Astrocyte (in vitro differentiated cells and primary cell): ENCODE measurements at regions not wholly inside any gene's neighbourhood (a gene's known extent, or its start where the extent isn't known, plus 50 kb on each side); places are given as distances from the start of the nearest gene placed in this dataset.

Experiments
- DNase-seq: peaks from one replicate; pipeline ENCODE4 v3.0.0-alpha.2; 2010; ENCODE audit warnings: low read depth
- FAIRE-seq: peaks from 2 replicates; lab custom pipeline; 2011; peaks lifted over from hg19 to GRCh38; lab: Jason Lieb, UNC
- H2AFZ ChIP-seq: 2 replicates; pipeline ENCODE4 v1.6.0; 2012; ENCODE audit warnings: low read depth, low read length, inconsistent platforms
- H3K27ac ChIP-seq: 2 replicates; pipeline ENCODE4 v1.5.1; 2011; ENCODE audit warnings: low read depth, low read length, inconsistent platforms
- H3K27me3 ChIP-seq: 2 replicates; pipeline ENCODE4 v1.6.0; 2011; ENCODE audit warnings: low read length, inconsistent platforms; ENCODE audit not compliant: insufficient read depth
- H3K36me3 ChIP-seq: 2 replicates; pipeline ENCODE4 v1.5.1; 2011; ENCODE audit warnings: low read length, inconsistent platforms; ENCODE audit not compliant: insufficient read depth
- H3K4me1 ChIP-seq: 2 replicates; pipeline ENCODE4 v1.5.1; 2011; ENCODE audit warnings: low read length, inconsistent platforms; ENCODE audit not compliant: insufficient read depth
- H3K4me2 ChIP-seq: 2 replicates; pipeline ENCODE4 v1.6.0; 2012; ENCODE audit warnings: low read length, inconsistent platforms
- H3K4me3 ChIP-seq: 2 replicates; pipeline ENCODE4 v1.5.1; 2011; ENCODE audit warnings: low read depth, mild to moderate bottlenecking, low read length, inconsistent platforms; ENCODE audit not compliant: insufficient read depth
- H3K79me2 ChIP-seq: 2 replicates; pipeline ENCODE4 v1.6.0; 2012; ENCODE audit warnings: mild to moderate bottlenecking, low read length, inconsistent platforms; ENCODE audit not compliant: insufficient read depth
- H3K9ac ChIP-seq: 2 replicates; pipeline ENCODE4 v1.6.0; 2012; ENCODE audit warnings: mild to moderate bottlenecking, low read length, inconsistent platforms
- H3K9me3 ChIP-seq: 2 replicates; pipeline ENCODE4 v1.5.1; 2012; ENCODE audit warnings: low read depth, mild to moderate bottlenecking, low read length, inconsistent platforms; ENCODE audit not compliant: insufficient read depth
- H4K20me1 ChIP-seq: 2 replicates; pipeline ENCODE4 v1.6.0; 2012; ENCODE audit warnings: low read length, inconsistent platforms; ENCODE audit not compliant: insufficient read depth
- H3K27ac Mint-ChIP-seq: one replicate; pipeline ENCODE4 v1.8.0; 2021; ENCODE audit warnings: mild to moderate bottlenecking, mixed read lengths; ENCODE audit not compliant: unreplicated experiment
- H3K27me3 Mint-ChIP-seq: one replicate; pipeline ENCODE4 v1.8.0; 2021; ENCODE audit warnings: low read depth, mixed read lengths; ENCODE audit not compliant: unreplicated experiment
- H3K36me3 Mint-ChIP-seq: one replicate; pipeline ENCODE4 v1.8.0; 2021; ENCODE audit warnings: low read depth, mixed read lengths; ENCODE audit not compliant: unreplicated experiment
- H3K4me1 Mint-ChIP-seq: one replicate; pipeline ENCODE4 v1.8.0; 2021; ENCODE audit warnings: low read depth, mixed read lengths; ENCODE audit not compliant: unreplicated experiment
- H3K4me3 Mint-ChIP-seq: one replicate; pipeline ENCODE4 v1.8.0; 2021; ENCODE audit warnings: mild to moderate bottlenecking, moderate library complexity, mixed read lengths; ENCODE audit not compliant: unreplicated experiment
- H3K9me3 Mint-ChIP-seq: one replicate; pipeline ENCODE4 v1.8.0; 2021; ENCODE audit warnings: mild to moderate bottlenecking, mixed read lengths; ENCODE audit not compliant: unreplicated experiment
- EZH2 ChIP-seq: IDR thresholded peaks from 2 replicates; pipeline ENCODE4 v1.6.1; 2012; ENCODE audit warnings: mild to moderate bottlenecking, low read length, inconsistent platforms; ENCODE audit not compliant: insufficient read depth
- TF ChIP-seq, protein P1 (sequence below): IDR thresholded peaks from 2 replicates; pipeline ENCODE4 v1.5.1; 2011; ENCODE audit warnings: low read depth, mild to moderate bottlenecking, inconsistent platforms, low read length, moderate library complexity; ENCODE audit not compliant: insufficient read depth

DNA sequence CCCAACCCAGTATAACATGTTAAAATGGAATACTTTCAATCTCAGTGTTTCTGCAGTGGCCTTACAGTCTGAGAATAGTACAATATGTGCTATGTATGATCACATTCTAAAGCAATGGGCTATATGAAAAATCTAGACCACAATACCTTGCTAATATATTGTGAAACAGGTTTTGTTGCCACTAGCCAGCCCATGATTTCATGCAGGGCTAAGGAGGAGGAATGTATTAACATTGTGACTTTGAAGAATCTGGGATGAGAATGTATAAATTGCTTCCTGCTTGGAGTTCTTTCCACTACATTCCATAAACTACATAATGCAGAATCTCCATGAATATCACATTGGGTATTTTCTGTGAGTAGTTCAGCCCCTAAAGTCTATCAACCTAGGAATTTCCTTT lies 935.4 kb upstream of the GRIA3 start:
- H3K79me2 ChIP-seq: no peaks in the 10 kb centered on the region
- no peaks in the 10 kb centered on the region for H3K36me3 Mint-ChIP-seq
- FAIRE-seq: no peak
- H2AFZ ChIP-seq: no peak overlapping the region
- no peaks in the 10 kb centered on the region for H3K9me3 ChIP-seq
- no peak overlapping the region for H3K27ac Mint-ChIP-seq
- no peaks in the 10 kb centered on the region for H3K9me3 Mint-ChIP-seq
- no peak for TF ChIP-seq EZH2
- TF ChIP-seq, protein P1, sequence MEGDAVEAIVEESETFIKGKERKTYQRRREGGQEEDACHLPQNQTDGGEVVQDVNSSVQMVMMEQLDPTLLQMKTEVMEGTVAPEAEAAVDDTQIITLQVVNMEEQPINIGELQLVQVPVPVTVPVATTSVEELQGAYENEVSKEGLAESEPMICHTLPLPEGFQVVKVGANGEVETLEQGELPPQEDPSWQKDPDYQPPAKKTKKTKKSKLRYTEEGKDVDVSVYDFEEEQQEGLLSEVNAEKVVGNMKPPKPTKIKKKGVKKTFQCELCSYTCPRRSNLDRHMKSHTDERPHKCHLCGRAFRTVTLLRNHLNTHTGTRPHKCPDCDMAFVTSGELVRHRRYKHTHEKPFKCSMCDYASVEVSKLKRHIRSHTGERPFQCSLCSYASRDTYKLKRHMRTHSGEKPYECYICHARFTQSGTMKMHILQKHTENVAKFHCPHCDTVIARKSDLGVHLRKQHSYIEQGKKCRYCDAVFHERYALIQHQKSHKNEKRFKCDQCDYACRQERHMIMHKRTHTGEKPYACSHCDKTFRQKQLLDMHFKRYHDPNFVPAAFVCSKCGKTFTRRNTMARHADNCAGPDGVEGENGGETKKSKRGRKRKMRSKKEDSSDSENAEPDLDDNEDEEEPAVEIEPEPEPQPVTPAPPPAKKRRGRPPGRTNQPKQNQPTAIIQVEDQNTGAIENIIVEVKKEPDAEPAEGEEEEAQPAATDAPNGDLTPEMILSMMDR: no peak
- H3K4me3 Mint-ChIP-seq: no peak overlapping the region
- no peak overlapping the region for H3K27ac ChIP-seq
- no peak overlapping the region for H3K9ac ChIP-seq
- no peaks in the 10 kb centered on the region for H3K27me3 Mint-ChIP-seq
- peak; percentile 11 for DNase-seq
- H3K4me1 ChIP-seq: no peaks in the 10 kb centered on the region
- H3K4me2 ChIP-seq: no peak overlapping the region
- H4K20me1 ChIP-seq: no peaks in the 10 kb centered on the region
- no peak overlapping the region for H3K4me3 ChIP-seq
- H3K4me1 Mint-ChIP-seq: no peaks in the 10 kb centered on the region
- no peaks in the 10 kb centered on the region for H3K36me3 ChIP-seq
- no peaks in the 10 kb centered on the region for H3K27me3 ChIP-seq

DNA sequence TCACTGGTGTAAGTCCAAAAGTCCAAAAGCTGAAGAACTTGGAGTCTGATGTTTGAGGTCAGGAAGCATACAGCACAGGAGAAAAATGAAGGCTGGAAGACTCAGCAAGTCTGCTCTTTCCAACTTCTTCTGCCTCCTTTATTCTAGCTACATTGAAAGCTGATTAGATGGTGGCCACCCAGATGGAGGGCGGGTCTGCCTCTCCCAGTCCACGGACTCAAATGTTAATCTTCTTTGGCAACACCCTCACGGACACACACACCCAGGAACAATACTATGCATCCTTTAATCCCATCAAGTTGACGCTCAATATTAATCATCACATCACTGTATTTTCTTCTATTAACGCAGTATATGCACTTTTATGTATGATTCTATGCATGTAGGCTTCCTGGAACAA lies 931.6 kb upstream of the GRIA3 start:
- H2AFZ ChIP-seq: no peak overlapping the region
- no peak overlapping the region for H3K4me2 ChIP-seq
- Mint-ChIP-seq H3K4me3 (no peak overlapping the region), H3K27me3 (no peaks in the 10 kb centered on the region), H3K36me3 (no peaks in the 10 kb centered on the region), H3K4me1 (no peaks in the 10 kb centered on the region), H3K9me3 (no peaks in the 10 kb centered on the region), H3K27ac (no peak overlapping the region)
- DNase-seq: no peak
- H4K20me1 ChIP-seq: no peaks in the 10 kb centered on the region
- no peaks in the 10 kb centered on the region for H3K79me2 ChIP-seq
- no peak overlapping the region for H3K27ac ChIP-seq
- TF ChIP-seq, protein P1: no peak
- no peak for TF ChIP-seq EZH2
- no peaks in the 10 kb centered on the region for H3K4me1 ChIP-seq
- peak; percentile 23 for FAIRE-seq
- no peak overlapping the region for H3K4me3 ChIP-seq
- H3K9me3 ChIP-seq: no peaks in the 10 kb centered on the region
- H3K9ac ChIP-seq: no peak overlapping the region
- no peaks in the 10 kb centered on the region for H3K27me3 ChIP-seq
- no peaks in the 10 kb centered on the region for H3K36me3 ChIP-seq

DNA sequence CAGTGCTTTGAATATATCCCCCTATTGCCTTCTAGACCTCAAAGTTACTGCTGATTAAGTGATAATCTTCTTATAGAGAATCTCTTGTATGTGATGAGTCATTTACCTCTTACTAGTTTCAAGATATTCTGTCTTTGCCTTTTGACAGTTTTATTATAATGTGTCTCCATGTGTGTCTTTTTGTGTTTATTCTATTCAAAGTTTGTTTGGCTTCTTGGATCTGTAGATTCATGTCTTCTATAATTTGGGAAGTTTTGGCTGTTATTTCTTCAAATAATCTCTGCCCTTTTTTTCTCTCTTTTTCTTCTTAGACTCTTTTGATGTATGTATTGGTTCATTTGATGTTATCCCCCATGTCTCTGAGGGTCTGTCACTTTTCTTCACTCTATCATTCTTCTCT lies 915.7 kb upstream of the GRIA3 start:
- FAIRE-seq (peak; percentile 85), DNase-seq (no peak)
- H3K36me3 Mint-ChIP-seq: no peaks in the 10 kb centered on the region
- peaks cover 8% of the 10 kb centered on the region for H3K4me1 Mint-ChIP-seq
- Histone ChIP-seq H3K79me2 (no peaks in the 10 kb centered on the region), H3K4me2 (no peak overlapping the region), H4K20me1 (no peaks in the 10 kb centered on the region), H3K36me3 (no peaks in the 10 kb centered on the region), H3K9ac (no peak overlapping the region), H3K9me3 (no peaks in the 10 kb centered on the region), H3K4me1 (no peaks in the 10 kb centered on the region), H3K4me3 (no peak overlapping the region), H3K27me3 (no peaks in the 10 kb centered on the region), H3K27ac (no peak overlapping the region), H2AFZ (no peak overlapping the region)
- H3K27ac Mint-ChIP-seq: no peak overlapping the region
- H3K27me3 Mint-ChIP-seq: no peaks in the 10 kb centered on the region
- TF ChIP-seq, protein P1: no peak
- no peak for TF ChIP-seq EZH2
- no peak overlapping the region for H3K4me3 Mint-ChIP-seq
- H3K9me3 Mint-ChIP-seq: no peaks in the 10 kb centered on the region
